IgD-negative memory B cell (primary cell): ENCODE measurements at regions not wholly inside any gene's neighbourhood (a gene's known extent, or its start where the extent isn't known, plus 50 kb on each side); places are given as distances from the start of the nearest gene placed in this dataset.
"Not testable (repeated sequence)": the region's sequence is repeated elsewhere in the genome, so short reads cannot be mapped to it uniquely, and the experiment has no call there.

Source experiments
- H3K27ac Mint-ChIP-seq, 3 donors: one replicate each; pipeline ENCODE4 v1.8.0; 2020 to 2022; ENCODE audit warnings: mild to moderate bottlenecking in 3 of 3, mixed read lengths in 3 of 3, moderate library complexity in 1 of 3
- H3K27me3 Mint-ChIP-seq: one replicate; pipeline ENCODE4 v1.8.0; 2021; ENCODE audit warnings: mixed read lengths
- H3K36me3 Mint-ChIP-seq: one replicate; pipeline ENCODE4 v1.8.0; 2020; ENCODE audit warnings: mild to moderate bottlenecking, mixed read lengths
- H3K4me1 Mint-ChIP-seq, 3 donors: one replicate each; pipeline ENCODE4 v1.8.0; 2020 to 2022; ENCODE audit warnings: mixed read lengths in 3 of 3, mild to moderate bottlenecking in 1 of 3
- H3K4me3 Mint-ChIP-seq, 4 donors: one replicate each; pipeline ENCODE4 v1.8.0; 2020 to 2022; ENCODE audit warnings: mild to moderate bottlenecking in 4 of 4, mixed read lengths in 4 of 4, moderate library complexity in 3 of 4
- H3K9me3 Mint-ChIP-seq, 3 donors: one replicate each; pipeline ENCODE4 v1.8.0; 2020 to 2021; ENCODE audit warnings: mixed read lengths in 3 of 3, mild to moderate bottlenecking in 1 of 3

- H3K27me3 Mint-ChIP-seq, H3K4me3 Mint-ChIP-seq, H3K36me3 Mint-ChIP-seq, H3K9me3 Mint-ChIP-seq, H3K27ac Mint-ChIP-seq, H3K4me1 Mint-ChIP-seq: not testable (repeated sequence)
Observed at GRCh38 chr6:48493432-48493831, 382.4 kb upstream of the PTCHD4 start.

- no peak overlapping the region for H3K27ac Mint-ChIP-seq
- no peaks in the 10 kb centered on the region for H3K4me1 Mint-ChIP-seq
- H3K4me3 Mint-ChIP-seq: no peak overlapping the region
Observed at GRCh38 chr6:48490658-48491057, 379.7 kb upstream of the PTCHD4 start.

GRCh38 chr6:48486876-48487275 is 375.9 kb upstream of the PTCHD4 start:
- no peak overlapping the region for H3K4me3 Mint-ChIP-seq

More at GRCh38 chr6:48490658-48491057, 379.7 kb upstream of the PTCHD4 start:
- H3K9me3 Mint-ChIP-seq: peaks cover 5 to 7% (median 6%) of the 10 kb centered on the region in 3 donors
- peaks cover 2% of the 10 kb centered on the region for H3K36me3 Mint-ChIP-seq
- H3K27me3 Mint-ChIP-seq: no peaks in the 10 kb centered on the region

GRCh38 chr6:48486373-48486772 is 375.4 kb upstream of the PTCHD4 start:
- Mint-ChIP-seq H3K27ac (no peak overlapping the region), H3K9me3 (peaks cover 2 to 15% (median 10%) of the 10 kb centered on the region in 3 donors), H3K27me3 (no peaks in the 10 kb centered on the region), H3K4me1 (no peaks in the 10 kb centered on the region), H3K4me3 (no peak overlapping the region), H3K36me3 (no peaks in the 10 kb centered on the region)

More at GRCh38 chr6:48486876-48487275, 375.9 kb upstream of the PTCHD4 start:
- Mint-ChIP-seq H3K27ac (no peak overlapping the region), H3K27me3 (no peaks in the 10 kb centered on the region), H3K36me3 (no peaks in the 10 kb centered on the region), H3K4me1 (no peaks in the 10 kb centered on the region), H3K9me3 (peaks cover 2 to 15% (median 10%) of the 10 kb centered on the region in 3 donors)

GRCh38 chr6:48476257-48476656 is 365.3 kb upstream of the PTCHD4 start:
- H3K4me3 Mint-ChIP-seq: no peak overlapping the region
- H3K36me3 Mint-ChIP-seq: no peaks in the 10 kb centered on the region
- H3K9me3 Mint-ChIP-seq: peaks cover 5 to 7% (median 7%) of the 10 kb centered on the region in 3 donors
- H3K4me1 Mint-ChIP-seq: no peaks in the 10 kb centered on the region
- no peaks in the 10 kb centered on the region for H3K27me3 Mint-ChIP-seq
- no peak overlapping the region for H3K27ac Mint-ChIP-seq

- Mint-ChIP-seq H3K27me3 (no peaks in the 10 kb centered on the region), H3K9me3 (peaks cover 2 to 4% (median 3%) of the 10 kb centered on the region in 3 donors), H3K36me3 (no peaks in the 10 kb centered on the region), H3K4me3 (no peak overlapping the region), H3K27ac (no peak overlapping the region), H3K4me1 (no peaks in the 10 kb centered on the region)
Observed at GRCh38 chr6:48475275-48475674, 364.3 kb upstream of the PTCHD4 start.

GRCh38 chr6:48474830-48475229 is 363.8 kb upstream of the PTCHD4 start:
- Mint-ChIP-seq H3K4me3 (no peak overlapping the region), H3K36me3 (no peaks in the 10 kb centered on the region), H3K27me3 (no peaks in the 10 kb centered on the region), H3K4me1 (no peaks in the 10 kb centered on the region), H3K9me3 (peaks cover 2 to 4% (median 3%) of the 10 kb centered on the region in 3 donors), H3K27ac (no peak overlapping the region)

- Mint-ChIP-seq H3K9me3 (peaks cover 2 to 4% (median 3%) of the 10 kb centered on the region in 3 donors), H3K27ac (no peak overlapping the region), H3K4me1 (no peaks in the 10 kb centered on the region), H3K4me3 (no peak overlapping the region), H3K36me3 (no peaks in the 10 kb centered on the region), H3K27me3 (no peaks in the 10 kb centered on the region)
Observed at GRCh38 chr6:48474136-48474535, 363.1 kb upstream of the PTCHD4 start.

GRCh38 chr6:48472535-48472934 is 361.5 kb upstream of the PTCHD4 start:
- H3K9me3 Mint-ChIP-seq: peaks cover 3% of the 10 kb centered on the region in 3 donors
- no peaks in the 10 kb centered on the region for H3K4me1 Mint-ChIP-seq
- no peak overlapping the region for H3K4me3 Mint-ChIP-seq
- no peaks in the 10 kb centered on the region for H3K27me3 Mint-ChIP-seq
- H3K27ac Mint-ChIP-seq: no peak overlapping the region
- no peaks in the 10 kb centered on the region for H3K36me3 Mint-ChIP-seq

- Mint-ChIP-seq H3K4me3 (no peak overlapping the region), H3K27ac (no peak overlapping the region), H3K4me1 (no peaks in the 10 kb centered on the region), H3K9me3 (peaks cover 1 to 3% (median 3%) of the 10 kb centered on the region in 3 donors), H3K27me3 (no peaks in the 10 kb centered on the region), H3K36me3 (no peaks in the 10 kb centered on the region)
Observed at GRCh38 chr6:48472091-48472490, 361.1 kb upstream of the PTCHD4 start.

GRCh38 chr6:48471326-48471725 is 360.3 kb upstream of the PTCHD4 start:
- no peaks in the 10 kb centered on the region for H3K27me3 Mint-ChIP-seq
- H3K36me3 Mint-ChIP-seq: peaks cover 1% of the 10 kb centered on the region
- H3K27ac Mint-ChIP-seq: no peak overlapping the region
- no peaks in the 10 kb centered on the region for H3K4me1 Mint-ChIP-seq
- no peak overlapping the region for H3K4me3 Mint-ChIP-seq
- H3K9me3 Mint-ChIP-seq: peaks cover 1 to 4% (median 3%) of the 10 kb centered on the region in 3 donors

- Mint-ChIP-seq H3K27ac (no peak overlapping the region), H3K4me3 (no peak overlapping the region), H3K27me3 (no peaks in the 10 kb centered on the region), H3K36me3 (no peaks in the 10 kb centered on the region), H3K9me3 (peaks cover 0 to 18% (median 8%) of the 10 kb centered on the region in 3 donors), H3K4me1 (no peaks in the 10 kb centered on the region)
Observed at GRCh38 chr6:48449002-48449401, 338.0 kb upstream of the PTCHD4 start.

- Mint-ChIP-seq H3K4me3 (no peak overlapping the region), H3K27me3 (no peaks in the 10 kb centered on the region), H3K27ac (no peak overlapping the region), H3K4me1 (no peaks in the 10 kb centered on the region), H3K9me3 (peaks cover 0 to 24% (median 8%) of the 10 kb centered on the region in 3 donors), H3K36me3 (no peaks in the 10 kb centered on the region)
Observed at GRCh38 chr6:48447251-48447650, 336.3 kb upstream of the PTCHD4 start.

GRCh38 chr6:48429610-48430009 is 318.6 kb upstream of the PTCHD4 start:
- Mint-ChIP-seq H3K27me3 (no peaks in the 10 kb centered on the region), H3K9me3 (peaks cover 0 to 11% (median 2%) of the 10 kb centered on the region in 3 donors), H3K36me3 (no peaks in the 10 kb centered on the region), H3K27ac (no peak overlapping the region), H3K4me3 (no peak overlapping the region), H3K4me1 (peaks cover 0 to 1% (median 0%) of the 10 kb centered on the region in 3 donors)

GRCh38 chr6:48429021-48429420 is 318.0 kb upstream of the PTCHD4 start:
- Mint-ChIP-seq H3K9me3 (peaks cover 0 to 8% (median 2%) of the 10 kb centered on the region in 3 donors), H3K4me1 (peaks cover 0 to 1% (median 0%) of the 10 kb centered on the region in 3 donors), H3K36me3 (no peaks in the 10 kb centered on the region), H3K27ac (no peak overlapping the region), H3K4me3 (no peak overlapping the region), H3K27me3 (no peaks in the 10 kb centered on the region)

- peaks cover 0 to 1% (median 0%) of the 10 kb centered on the region in 3 donors for H3K4me1 Mint-ChIP-seq
- no peak overlapping the region for H3K4me3 Mint-ChIP-seq
- H3K9me3 Mint-ChIP-seq: peaks cover 0 to 9% (median 1%) of the 10 kb centered on the region in 3 donors
- H3K27ac Mint-ChIP-seq: no peak overlapping the region
- H3K36me3 Mint-ChIP-seq: no peaks in the 10 kb centered on the region
- H3K27me3 Mint-ChIP-seq: no peaks in the 10 kb centered on the region
Observed at GRCh38 chr6:48426636-48427035, 315.6 kb upstream of the PTCHD4 start.
